OCI-LY7 (cell line): ENCODE measurements at regions not wholly inside any gene's neighbourhood (a gene's known extent, or its start where the extent isn't known, plus 50 kb on each side); places are given as distances from the start of the nearest gene placed in this dataset.

Source experiments
- BruUV-seq: library from RNA; stranded (reverse); fragments of 400-500 nt; replicated peaks from 2 replicates; lab custom pipeline; 2021; lab: Mats Ljungman, UMichigan
- CTCF ChIA-PET: fragments of 300-600 bp; sonication (Branson Sonifier 250); formaldehyde crosslinking; loops from one replicate; lab custom pipeline; 2022; ENCODE audit warnings: antibody characterized with exemption; ENCODE audit not compliant: unreplicated experiment; lab: Charles Lee
- POLR2A ChIA-PET: fragments of 300-600 bp; sonication (Branson Sonifier 250); formaldehyde crosslinking; loops from one replicate; lab custom pipeline; 2022; ENCODE audit warnings: antibody characterized with exemption; lab: Charles Lee
- DNase-seq: peaks from one replicate; pipeline ENCODE4 v3.0.0-alpha.2; 2015; ENCODE audit warnings: low spot score
- H2AFZ ChIP-seq: fragments of 200-600 bp; sonication (generic), shearing (Covaris generic); 2 replicates; pipeline ENCODE4 v1.6.1; 2014; ENCODE audit warnings: mild to moderate bottlenecking, antibody characterized with exemption, low read length, moderate library complexity
- H3K27ac ChIP-seq: fragments of 200-600 bp; sonication (generic); 2 replicates; pipeline ENCODE4 v1.5.1; 2014; ENCODE audit warnings: mixed run types, low read depth, mild to moderate bottlenecking, moderate library complexity, low read length, inconsistent platforms; ENCODE audit not compliant: poor library complexity, severe bottlenecking
- H3K36me3 ChIP-seq: fragments of 200-600 bp; sonication (generic); 2 replicates; pipeline ENCODE4 v1.6.1; 2014; ENCODE audit warnings: mild to moderate bottlenecking, antibody characterized with exemption, low read length, moderate library complexity, mixed read lengths; ENCODE audit not compliant: insufficient read depth
- H3K4me1 ChIP-seq: fragments of 200-600 bp; sonication (generic); 2 replicates; pipeline ENCODE4 v1.5.1; 2014; ENCODE audit warnings: mild to moderate bottlenecking, low read length; ENCODE audit not compliant: insufficient read depth, poor library complexity, severe bottlenecking
- H3K4me2 ChIP-seq: fragments of 200-600 bp; sonication (generic); 2 replicates; pipeline ENCODE4 v1.6.1; 2014; ENCODE audit warnings: mild to moderate bottlenecking, low read length
- H3K4me3 ChIP-seq: fragments of 200-600 bp; sonication (generic); 2 replicates; pipeline ENCODE4 v1.5.1; 2014; ENCODE audit warnings: mild to moderate bottlenecking, low read depth, low read length; ENCODE audit not compliant: poor library complexity, severe bottlenecking
- H3K79me2 ChIP-seq: fragments of 200-600 bp; sonication (generic); 2 replicates; pipeline ENCODE4 v1.6.1; 2016; ENCODE audit warnings: low read depth, mild to moderate bottlenecking, low read length, moderate library complexity, mixed read lengths; ENCODE audit not compliant: insufficient read depth
- H3K9me2 ChIP-seq: fragments of 200-600 bp; sonication (generic); 2 replicates; pipeline ENCODE4 v1.6.1; 2016; ENCODE audit warnings: mild to moderate bottlenecking, low read length, mixed read lengths; ENCODE audit not compliant: insufficient read depth
- H3K9me3 ChIP-seq: fragments of 200-600 bp; sonication (generic); 2 replicates; pipeline ENCODE4 v1.6.1; 2014; ENCODE audit warnings: mild to moderate bottlenecking, mixed run types, low read length, mixed read lengths
- H4K20me1 ChIP-seq: fragments of 200-600 bp; sonication (generic); 2 replicates; pipeline ENCODE4 v1.6.1; 2014; ENCODE audit warnings: mild to moderate bottlenecking, antibody characterized with exemption, low read length, moderate library complexity, mixed read lengths; ENCODE audit not compliant: insufficient read depth
- EZH2phosphoT487 ChIP-seq: fragments of 200-600 bp; sonication (generic); IDR thresholded peaks from 2 replicates; pipeline ENCODE4 v1.6.1; 2018; ENCODE audit warnings: low read depth, borderline replicate concordance, mild to moderate bottlenecking, mixed run types, antibody characterized with exemption, low read length, moderate library complexity, mixed read lengths
- intact Hi-C: fragments of 100-400 bp; cut with micrococcal nuclease; formaldehyde crosslinking; loops from one replicate; pipeline ENCODE4 v1.10.0; 2022; ENCODE audit not compliant: unreplicated experiment
- TF ChIP-seq, protein P1 (sequence below): fragments of 200-600 bp; sonication (generic); conservative IDR thresholded peaks from 2 replicates; pipeline ENCODE4 v1.5.1; 2014; ENCODE audit warnings: mild to moderate bottlenecking, antibody characterized with exemption, low read length, moderate library complexity, mixed read lengths

- CTCF ChIA-PET: no interaction called here
- TF ChIP-seq EZH2phosphoT487: no peak
- TF ChIP-seq, protein P1, sequence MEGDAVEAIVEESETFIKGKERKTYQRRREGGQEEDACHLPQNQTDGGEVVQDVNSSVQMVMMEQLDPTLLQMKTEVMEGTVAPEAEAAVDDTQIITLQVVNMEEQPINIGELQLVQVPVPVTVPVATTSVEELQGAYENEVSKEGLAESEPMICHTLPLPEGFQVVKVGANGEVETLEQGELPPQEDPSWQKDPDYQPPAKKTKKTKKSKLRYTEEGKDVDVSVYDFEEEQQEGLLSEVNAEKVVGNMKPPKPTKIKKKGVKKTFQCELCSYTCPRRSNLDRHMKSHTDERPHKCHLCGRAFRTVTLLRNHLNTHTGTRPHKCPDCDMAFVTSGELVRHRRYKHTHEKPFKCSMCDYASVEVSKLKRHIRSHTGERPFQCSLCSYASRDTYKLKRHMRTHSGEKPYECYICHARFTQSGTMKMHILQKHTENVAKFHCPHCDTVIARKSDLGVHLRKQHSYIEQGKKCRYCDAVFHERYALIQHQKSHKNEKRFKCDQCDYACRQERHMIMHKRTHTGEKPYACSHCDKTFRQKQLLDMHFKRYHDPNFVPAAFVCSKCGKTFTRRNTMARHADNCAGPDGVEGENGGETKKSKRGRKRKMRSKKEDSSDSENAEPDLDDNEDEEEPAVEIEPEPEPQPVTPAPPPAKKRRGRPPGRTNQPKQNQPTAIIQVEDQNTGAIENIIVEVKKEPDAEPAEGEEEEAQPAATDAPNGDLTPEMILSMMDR: no peak
- Histone ChIP-seq H3K36me3 (no peaks in the 10 kb centered on the region), H3K9me2 (no peaks in the 10 kb centered on the region), H2AFZ (no peak overlapping the region), H3K9me3 (no peaks in the 10 kb centered on the region), H3K27ac (no peak overlapping the region), H3K79me2 (no peaks in the 10 kb centered on the region), H3K4me3 (no peak overlapping the region), H4K20me1 (no peaks in the 10 kb centered on the region), H3K4me2 (no peak overlapping the region), H3K4me1 (no peaks in the 10 kb centered on the region)
- no peak for DNase-seq
- POLR2A ChIA-PET: no interaction called here
- no TSS peak for BruUV-seq
- intact Hi-C loops: no loop called here
Observed at GRCh38 chrX:116284400-116284799, 113.9 kb downstream of the AGTR2 start.

DNA sequence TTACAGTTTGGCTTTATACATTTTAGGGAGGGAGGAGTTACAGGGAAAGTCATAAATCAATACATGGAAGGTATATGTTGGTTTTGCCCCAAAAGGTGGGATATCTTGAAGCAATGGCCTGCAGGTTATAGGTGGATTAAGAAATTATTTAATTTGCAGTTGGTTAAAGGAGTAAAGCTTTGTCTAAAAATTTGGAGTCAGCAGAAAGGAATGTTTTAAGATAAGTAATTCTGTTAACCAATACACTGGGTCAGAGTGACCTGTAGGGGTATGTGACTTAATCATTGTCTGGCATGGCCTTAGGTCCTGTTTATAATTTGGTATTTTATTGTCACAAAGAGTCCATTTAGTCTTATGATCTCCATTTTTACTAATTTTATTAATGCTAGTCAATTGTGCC, 115.0 kb downstream of the AGTR2 start:
- H3K79me2 ChIP-seq: no peaks in the 10 kb centered on the region
- H3K9me3 ChIP-seq: no peaks in the 10 kb centered on the region
- H3K9me2 ChIP-seq: no peaks in the 10 kb centered on the region
- BruUV-seq: no TSS peak
- no peaks in the 10 kb centered on the region for H3K4me1 ChIP-seq
- no peak overlapping the region for H3K4me3 ChIP-seq
- no peak overlapping the region for H3K27ac ChIP-seq
- no peak for DNase-seq
- POLR2A ChIA-PET: no interaction called here
- no peak overlapping the region for H3K4me2 ChIP-seq
- no peaks in the 10 kb centered on the region for H4K20me1 ChIP-seq
- TF ChIP-seq, protein P1: no peak
- no peak for TF ChIP-seq EZH2phosphoT487
- intact Hi-C loops: no loop called here
- CTCF ChIA-PET: no interaction called here
- H2AFZ ChIP-seq: no peak overlapping the region
- no peaks in the 10 kb centered on the region for H3K36me3 ChIP-seq

GRCh38 chrX:116289592-116289991, 119.0 kb downstream of the AGTR2 start:
- CTCF ChIA-PET: no interaction called here
- no peaks in the 10 kb centered on the region for H4K20me1 ChIP-seq
- H3K4me1 ChIP-seq: no peaks in the 10 kb centered on the region
- TF ChIP-seq EZH2phosphoT487: no peak
- TF ChIP-seq, protein P1: no peak
- H3K9me2 ChIP-seq: no peaks in the 10 kb centered on the region
- H3K4me2 ChIP-seq: no peak overlapping the region
- POLR2A ChIA-PET: interaction anchor here (1.0 kb wide), 1 partner anchor 28 kb away, joined by 3 read pairs; no protein-coding TSS in a partner anchor
- H3K4me3 ChIP-seq: no peak overlapping the region
- H2AFZ ChIP-seq: no peak overlapping the region
- BruUV-seq: no TSS peak
- no peaks in the 10 kb centered on the region for H3K79me2 ChIP-seq
- no peaks in the 10 kb centered on the region for H3K9me3 ChIP-seq
- no peaks in the 10 kb centered on the region for H3K36me3 ChIP-seq
- no peak overlapping the region for H3K27ac ChIP-seq
- no peak for DNase-seq
- intact Hi-C loops: no loop called here
